Cardiac muscle cell (in vitro differentiated cells and primary cell): ENCODE measurements at regions not wholly inside any gene's neighbourhood (a gene's known extent, or its start where the extent isn't known, plus 50 kb on each side); places are given as distances from the start of the nearest gene placed in this dataset.
"Not testable (repeated sequence)": the region's sequence is repeated elsewhere in the genome, so short reads cannot be mapped to it uniquely, and the experiment has no call there.

Experiments used
- DNase-seq, 2 donors: peaks; one replicate each; pipeline versions ENCODE4 v3.0.0 to v3.0.0-alpha.2; 2010 to 2017; ENCODE audit warnings: low read depth in 1 of 2, low spot score in 1 of 2
- H3K27ac ChIP-seq: fragments of 200-600 bp; sonication (generic); 2 replicates; pipeline ENCODE4 v1.5.1; 2016
- H3K27me3 ChIP-seq: fragments of 200-600 bp; sonication (generic); 2 replicates; pipeline ENCODE4 v1.6.0; 2016; ENCODE audit warnings: control low read depth
- H3K36me3 ChIP-seq: fragments of 200-600 bp; sonication (generic); 2 replicates; pipeline ENCODE4 v1.5.1; 2016; ENCODE audit warnings: control low read depth
- H3K4me1 ChIP-seq: fragments of 200-600 bp; sonication (generic); 2 replicates; pipeline ENCODE4 v1.8.1; 2017; ENCODE audit warnings: low read depth, mild to moderate bottlenecking, mixed run types
- H3K4me3 ChIP-seq: fragments of 200-600 bp; sonication (generic); 2 replicates; pipeline ENCODE4 v1.5.1; 2016; ENCODE audit warnings: mild to moderate bottlenecking
- H3K9me3 ChIP-seq: fragments of 200-600 bp; sonication (generic); 2 replicates; pipeline ENCODE4 v1.5.1; 2017; ENCODE audit warnings: low read depth, mild to moderate bottlenecking, control low read depth
- CTCF ChIP-seq: IDR thresholded peaks from 2 replicates; pipeline ENCODE4 v1.5.1; 2012; ENCODE audit warnings: low read depth, mild to moderate bottlenecking, low read length

GRCh38 chr1:73029571-73029970 is 747.2 kb upstream of the NEGR1 start:
- TF ChIP-seq CTCF: no peak

GRCh38 chr1:73026114-73026513 is 743.8 kb upstream of the NEGR1 start:
- no peaks in the 10 kb centered on the region for H3K36me3 ChIP-seq
- no peak for DNase-seq
- no peak overlapping the region for H3K27ac ChIP-seq
- TF ChIP-seq CTCF: no peak
- no peaks in the 10 kb centered on the region for H3K27me3 ChIP-seq
- H3K4me1 ChIP-seq: no peaks in the 10 kb centered on the region
- H3K9me3 ChIP-seq: no peaks in the 10 kb centered on the region
- no peak overlapping the region for H3K4me3 ChIP-seq

More at GRCh38 chr1:73029571-73029970, 747.2 kb upstream of the NEGR1 start:
- no peaks in the 10 kb centered on the region for H3K9me3 ChIP-seq
- no peaks in the 10 kb centered on the region for H3K27me3 ChIP-seq
- no peak for DNase-seq
- H3K4me1 ChIP-seq: no peaks in the 10 kb centered on the region
- H3K27ac ChIP-seq: no peak overlapping the region
- H3K36me3 ChIP-seq: no peaks in the 10 kb centered on the region
- H3K4me3 ChIP-seq: no peak overlapping the region

- Histone ChIP-seq H3K27ac (no peak overlapping the region), H3K4me1 (no peaks in the 10 kb centered on the region), H3K9me3 (no peaks in the 10 kb centered on the region), H3K36me3 (no peaks in the 10 kb centered on the region), H3K27me3 (no peaks in the 10 kb centered on the region), H3K4me3 (no peak overlapping the region)
- DNase-seq: no peak
- no peak for TF ChIP-seq CTCF
These were observed 727.6 kb upstream of the NEGR1 start for GRCh38 chr1:73009938-73010337.

- no peaks in the 10 kb centered on the region for H3K4me1 ChIP-seq
- no peaks in the 10 kb centered on the region for H3K9me3 ChIP-seq
- TF ChIP-seq CTCF: no peak
- no peaks in the 10 kb centered on the region for H3K36me3 ChIP-seq
- H3K27me3 ChIP-seq: no peaks in the 10 kb centered on the region
- H3K4me3 ChIP-seq: no peak overlapping the region
- H3K27ac ChIP-seq: no peak overlapping the region
- DNase-seq: no peak
These were observed 727.0 kb upstream of the NEGR1 start for GRCh38 chr1:73009311-73009710.

- Histone ChIP-seq H3K4me3 (no peak overlapping the region), H3K27ac (no peak overlapping the region), H3K4me1 (no peaks in the 10 kb centered on the region), H3K36me3 (no peaks in the 10 kb centered on the region), H3K9me3 (no peaks in the 10 kb centered on the region), H3K27me3 (no peaks in the 10 kb centered on the region)
- no peak for DNase-seq
- TF ChIP-seq CTCF: no peak
These were observed 715.3 kb upstream of the NEGR1 start for GRCh38 chr1:72997624-72998023.

- no peak for TF ChIP-seq CTCF
- H3K27ac ChIP-seq: no peak overlapping the region
- no peak overlapping the region for H3K4me3 ChIP-seq
- H3K36me3 ChIP-seq: no peaks in the 10 kb centered on the region
- H3K9me3 ChIP-seq: no peaks in the 10 kb centered on the region
- H3K27me3 ChIP-seq: no peaks in the 10 kb centered on the region
- DNase-seq: no peak
- no peaks in the 10 kb centered on the region for H3K4me1 ChIP-seq
These were observed 714.7 kb upstream of the NEGR1 start for GRCh38 chr1:72997041-72997440.

GRCh38 chr1:72987871-72988270 is 705.5 kb upstream of the NEGR1 start:
- not testable (repeated sequence) for H3K27ac ChIP-seq, H3K9me3 ChIP-seq, DNase-seq, H3K4me1 ChIP-seq, H3K27me3 ChIP-seq, H3K4me3 ChIP-seq, H3K36me3 ChIP-seq
